ENCODE measurements at regions not wholly inside any gene's neighbourhood (a gene's known extent, or its start where the extent isn't known, plus 50 kb on each side); places are given as distances from the start of the nearest gene placed in this dataset.

GRCh38 chr10:90148116-90148855 lies 446.9 kb downstream of the KIF20B start:
- no peak for DNase-seq (ENCODE audit: low spot score)
- H3K4me3 ChIP-seq (ENCODE audit: low read depth in 1 of 3, low read length in 3 of 3), result no peak overlapping the region
- TF ChIP-seq RAD21 (IDR thresholded peaks at IDR 0.05), result peak; percentile 47 to 64
- TF ChIP-seq EGR1 (IDR thresholded peaks at IDR 0.05; ENCODE audit: low read depth in 2 of 2), result no peak
- TF ChIP-seq YY1 (IDR thresholded peaks at IDR 0.05), result no peak
- H3K36me3 ChIP-seq (ENCODE audit: control insufficient read depth in 4 of 4, insufficient read depth in 3 of 4, low read depth in 1 of 4, low read length in 3 of 4), result no peaks in the 10 kb centered on the region
- peaks cover 0 to 2% (median 0%) of the 10 kb centered on the region in 4 donors for H3K9me3 ChIP-seq (ENCODE audit: control insufficient read depth in 4 of 4, low read length in 3 of 4)
- 58% methylated on average over 6 of the region's 6 CpGs for WGBS
- no peak overlapping the region for H3K27ac ChIP-seq (ENCODE audit: low read depth in 1 of 2, low read length in 2 of 2)
- H3K9ac ChIP-seq (ENCODE audit: low read depth in 1 of 2, low read length in 2 of 2), result no peak overlapping the region
- no peaks in the 10 kb centered on the region for H3K27me3 ChIP-seq (ENCODE audit: control insufficient read depth in 4 of 4, insufficient read depth in 4 of 4, low read length in 3 of 4)
- H3K4me1 ChIP-seq (ENCODE audit: control insufficient read depth in 4 of 4, insufficient read depth in 4 of 4, low read length in 3 of 4), result no peaks in the 10 kb centered on the region

GRCh38 chr10:90149563-90149962 lies 448.2 kb downstream of the KIF20B start:
- no peak overlapping the region for H3K27ac ChIP-seq (ENCODE audit: low read depth in 1 of 2, low read length in 2 of 2)
- H3K9me3 ChIP-seq (ENCODE audit: control insufficient read depth in 4 of 4, low read length in 3 of 4), result no peaks in the 10 kb centered on the region
- no peaks in the 10 kb centered on the region for H3K36me3 ChIP-seq (ENCODE audit: control insufficient read depth in 4 of 4, insufficient read depth in 3 of 4, low read depth in 1 of 4, low read length in 3 of 4)
- no peaks in the 10 kb centered on the region for H3K27me3 ChIP-seq (ENCODE audit: control insufficient read depth in 4 of 4, insufficient read depth in 4 of 4, low read length in 3 of 4)
- no peaks in the 10 kb centered on the region for H3K4me1 ChIP-seq (ENCODE audit: control insufficient read depth in 4 of 4, insufficient read depth in 4 of 4, low read length in 3 of 4)
- no peak for DNase-seq (ENCODE audit: low spot score)
- no peak overlapping the region for H3K4me3 ChIP-seq (ENCODE audit: low read depth in 1 of 3, low read length in 3 of 3)
- WGBS, result 97% methylated on average over 1 of the region's 1 CpG
- no peak for TF ChIP-seq YY1 (IDR thresholded peaks at IDR 0.05)
- no peak for TF ChIP-seq EGR1 (IDR thresholded peaks at IDR 0.05; ENCODE audit: low read depth in 2 of 2)
- no peak for TF ChIP-seq SP1 (IDR thresholded peaks at IDR 0.05)
- no peak for TF ChIP-seq ATF3 (IDR thresholded peaks at IDR 0.05)
- no peak for TF ChIP-seq FOXA2 (IDR thresholded peaks at IDR 0.05)
- no peak for TF ChIP-seq ZBTB33 (IDR thresholded peaks at IDR 0.05)
- no peak for TF ChIP-seq HNF4A (conservative IDR thresholded peaks at IDR 0.05)
- TF ChIP-seq RAD21 (IDR thresholded peaks at IDR 0.05), result no peak
- no peak for TF ChIP-seq MAX (IDR thresholded peaks at IDR 0.05)
- no peak for TF ChIP-seq RXRA (IDR thresholded peaks at IDR 0.05)
- TF ChIP-seq JUND (IDR thresholded peaks at IDR 0.05), result no peak
- no peak for TF ChIP-seq CTCF (IDR thresholded peaks at IDR 0.05; ENCODE audit: low read depth, low read length, missing input control)
- no peak for TF ChIP-seq REST (IDR thresholded peaks at IDR 0.05)
- TF ChIP-seq FOXA1 (IDR thresholded peaks at IDR 0.05), result no peak
- no peak overlapping the region for H3K9ac ChIP-seq (ENCODE audit: low read depth in 1 of 2, low read length in 2 of 2)
